ENCODE measurements at regions not wholly inside any gene's neighbourhood (a gene's known extent, or its start where the extent isn't known, plus 50 kb on each side); places are given as distances from the start of the nearest gene placed in this dataset.

- TF ChIP-seq CTCF (IDR thresholded peaks at IDR 0.05) (no peak), POLR2A (IDR thresholded peaks at IDR 0.05) (no peak)
Measured at GRCh38 chr7:91434836-91435235, 170.6 kb downstream of the FZD1 start.

Measured in adrenal gland (tissue), 5 donors.